ENCODE measurements at regions not wholly inside any gene's neighbourhood (a gene's known extent, or its start where the extent isn't known, plus 50 kb on each side); places are given as distances from the start of the nearest gene placed in this dataset.

- Histone ChIP-seq H3F3A (ENCODE audit: insufficient read depth, low read length, poor library complexity, severe bottlenecking) (no peaks in the 10 kb centered on the region), H4K20me1 (ENCODE audit: insufficient read depth) (no peaks in the 10 kb centered on the region), H3K79me2 (replicated peaks; ENCODE audit: insufficient read depth, low read length) (no peaks in the 10 kb centered on the region), H3K4me2 (ENCODE audit: low read length) (no peak overlapping the region), H3K27me3 (ENCODE audit: insufficient read depth, low read depth, low read length) (no peaks in the 10 kb centered on the region), H2AFZ (ENCODE audit: low read depth, low read length) (no peak overlapping the region), H3K9me2 (ENCODE audit: insufficient read depth, low read length) (no peaks in the 10 kb centered on the region), H3K9ac (ENCODE audit: low read length) (no peak overlapping the region), H3K9me3 (ENCODE audit: low read length) (no peaks in the 10 kb centered on the region), H3K27ac (ENCODE audit: low read length) (no peak overlapping the region), H3K4me3 (ENCODE audit: low read length) (no peak overlapping the region), H3K36me3 (ENCODE audit: insufficient read depth, low read length) (no peaks in the 10 kb centered on the region)
- TF ChIP-seq, protein P1, sequence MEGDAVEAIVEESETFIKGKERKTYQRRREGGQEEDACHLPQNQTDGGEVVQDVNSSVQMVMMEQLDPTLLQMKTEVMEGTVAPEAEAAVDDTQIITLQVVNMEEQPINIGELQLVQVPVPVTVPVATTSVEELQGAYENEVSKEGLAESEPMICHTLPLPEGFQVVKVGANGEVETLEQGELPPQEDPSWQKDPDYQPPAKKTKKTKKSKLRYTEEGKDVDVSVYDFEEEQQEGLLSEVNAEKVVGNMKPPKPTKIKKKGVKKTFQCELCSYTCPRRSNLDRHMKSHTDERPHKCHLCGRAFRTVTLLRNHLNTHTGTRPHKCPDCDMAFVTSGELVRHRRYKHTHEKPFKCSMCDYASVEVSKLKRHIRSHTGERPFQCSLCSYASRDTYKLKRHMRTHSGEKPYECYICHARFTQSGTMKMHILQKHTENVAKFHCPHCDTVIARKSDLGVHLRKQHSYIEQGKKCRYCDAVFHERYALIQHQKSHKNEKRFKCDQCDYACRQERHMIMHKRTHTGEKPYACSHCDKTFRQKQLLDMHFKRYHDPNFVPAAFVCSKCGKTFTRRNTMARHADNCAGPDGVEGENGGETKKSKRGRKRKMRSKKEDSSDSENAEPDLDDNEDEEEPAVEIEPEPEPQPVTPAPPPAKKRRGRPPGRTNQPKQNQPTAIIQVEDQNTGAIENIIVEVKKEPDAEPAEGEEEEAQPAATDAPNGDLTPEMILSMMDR (IDR thresholded peaks at IDR 0.05; ENCODE audit: poor library complexity, severe bottlenecking), result no peak
- TF ChIP-seq MXI1 (conservative IDR thresholded peaks at IDR 0.05; ENCODE audit: poor library complexity, severe bottlenecking) (no peak), RAD21 (conservative IDR thresholded peaks at IDR 0.05) (no peak)
- TF ChIP-seq, protein P2, sequence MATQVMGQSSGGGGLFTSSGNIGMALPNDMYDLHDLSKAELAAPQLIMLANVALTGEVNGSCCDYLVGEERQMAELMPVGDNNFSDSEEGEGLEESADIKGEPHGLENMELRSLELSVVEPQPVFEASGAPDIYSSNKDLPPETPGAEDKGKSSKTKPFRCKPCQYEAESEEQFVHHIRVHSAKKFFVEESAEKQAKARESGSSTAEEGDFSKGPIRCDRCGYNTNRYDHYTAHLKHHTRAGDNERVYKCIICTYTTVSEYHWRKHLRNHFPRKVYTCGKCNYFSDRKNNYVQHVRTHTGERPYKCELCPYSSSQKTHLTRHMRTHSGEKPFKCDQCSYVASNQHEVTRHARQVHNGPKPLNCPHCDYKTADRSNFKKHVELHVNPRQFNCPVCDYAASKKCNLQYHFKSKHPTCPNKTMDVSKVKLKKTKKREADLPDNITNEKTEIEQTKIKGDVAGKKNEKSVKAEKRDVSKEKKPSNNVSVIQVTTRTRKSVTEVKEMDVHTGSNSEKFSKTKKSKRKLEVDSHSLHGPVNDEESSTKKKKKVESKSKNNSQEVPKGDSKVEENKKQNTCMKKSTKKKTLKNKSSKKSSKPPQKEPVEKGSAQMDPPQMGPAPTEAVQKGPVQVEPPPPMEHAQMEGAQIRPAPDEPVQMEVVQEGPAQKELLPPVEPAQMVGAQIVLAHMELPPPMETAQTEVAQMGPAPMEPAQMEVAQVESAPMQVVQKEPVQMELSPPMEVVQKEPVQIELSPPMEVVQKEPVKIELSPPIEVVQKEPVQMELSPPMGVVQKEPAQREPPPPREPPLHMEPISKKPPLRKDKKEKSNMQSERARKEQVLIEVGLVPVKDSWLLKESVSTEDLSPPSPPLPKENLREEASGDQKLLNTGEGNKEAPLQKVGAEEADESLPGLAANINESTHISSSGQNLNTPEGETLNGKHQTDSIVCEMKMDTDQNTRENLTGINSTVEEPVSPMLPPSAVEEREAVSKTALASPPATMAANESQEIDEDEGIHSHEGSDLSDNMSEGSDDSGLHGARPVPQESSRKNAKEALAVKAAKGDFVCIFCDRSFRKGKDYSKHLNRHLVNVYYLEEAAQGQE (IDR thresholded peaks at IDR 0.05; ENCODE audit: borderline replicate concordance), result no peak
Observed at GRCh38 chr4:30172416-30172815, 547.8 kb upstream of the PCDH7 start.

DNA sequence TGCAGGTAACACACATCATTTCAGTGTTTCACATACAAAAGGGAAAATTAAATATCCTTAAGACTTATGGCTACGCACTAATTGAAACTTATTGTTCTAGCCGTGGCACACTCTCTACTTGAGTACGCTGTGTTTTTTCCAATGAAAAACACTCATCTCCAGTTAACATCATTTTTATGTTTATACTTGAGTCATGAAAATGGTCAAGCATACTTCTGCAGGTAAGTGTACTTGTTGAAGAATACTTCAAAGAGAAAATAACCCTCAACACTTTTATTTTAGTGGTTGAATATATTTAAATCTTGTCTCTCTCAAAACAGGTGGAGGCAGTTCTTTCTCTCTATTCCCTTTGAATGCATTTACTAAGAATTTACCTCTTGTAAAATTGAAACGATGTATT is 538.7 kb upstream of the PCDH7 start:
- Histone ChIP-seq H3K4me2 (ENCODE audit: low read length) (no peak overlapping the region), H3K9ac (ENCODE audit: low read length) (no peak overlapping the region), H3K36me3 (ENCODE audit: insufficient read depth, low read length) (no peaks in the 10 kb centered on the region), H3F3A (ENCODE audit: insufficient read depth, low read length, poor library complexity, severe bottlenecking) (no peaks in the 10 kb centered on the region), H3K4me3 (ENCODE audit: low read length) (no peak overlapping the region), H2AFZ (ENCODE audit: low read depth, low read length) (no peak overlapping the region), H3K9me3 (ENCODE audit: low read length) (no peaks in the 10 kb centered on the region), H3K27ac (ENCODE audit: low read length) (no peak overlapping the region), H4K20me1 (ENCODE audit: insufficient read depth) (no peaks in the 10 kb centered on the region), H3K9me2 (ENCODE audit: insufficient read depth, low read length) (no peaks in the 10 kb centered on the region), H3K27me3 (ENCODE audit: insufficient read depth, low read depth, low read length) (no peaks in the 10 kb centered on the region), H3K79me2 (replicated peaks; ENCODE audit: insufficient read depth, low read length) (no peaks in the 10 kb centered on the region)
- TF ChIP-seq RAD21 (conservative IDR thresholded peaks at IDR 0.05), result no peak
- TF ChIP-seq EP300 (conservative IDR thresholded peaks at IDR 0.05; ENCODE audit: poor library complexity, severe bottlenecking), result no peak
- TF ChIP-seq, protein P1 (IDR thresholded peaks at IDR 0.05; ENCODE audit: poor library complexity, severe bottlenecking), result no peak

DNA sequence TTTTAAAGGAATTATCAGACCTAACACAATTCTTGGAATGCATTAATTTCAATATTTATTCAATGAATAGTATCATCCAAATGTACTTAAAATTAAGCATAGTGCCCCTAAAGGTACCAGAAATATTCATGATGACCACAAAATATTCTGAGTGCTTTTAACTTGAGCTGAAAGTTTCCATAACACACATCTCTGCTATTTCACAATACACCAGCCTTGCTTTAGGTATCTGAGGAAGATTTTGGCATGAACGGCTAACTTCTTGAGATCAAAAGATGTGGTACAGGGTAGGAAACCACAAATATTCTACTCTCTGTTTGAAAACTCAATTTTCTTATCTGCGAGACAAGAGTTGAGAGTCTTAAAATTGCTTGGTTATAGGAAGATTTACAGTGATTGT is 538.3 kb upstream of the PCDH7 start:
- Histone ChIP-seq H3K4me3 (ENCODE audit: low read length) (no peak overlapping the region), H3K9me2 (ENCODE audit: insufficient read depth, low read length) (no peaks in the 10 kb centered on the region), H2AFZ (ENCODE audit: low read depth, low read length) (no peak overlapping the region), H3K9ac (ENCODE audit: low read length) (no peak overlapping the region), H3K36me3 (ENCODE audit: insufficient read depth, low read length) (no peaks in the 10 kb centered on the region), H3K9me3 (ENCODE audit: low read length) (no peaks in the 10 kb centered on the region), H3K79me2 (replicated peaks; ENCODE audit: insufficient read depth, low read length) (no peaks in the 10 kb centered on the region), H3F3A (ENCODE audit: insufficient read depth, low read length, poor library complexity, severe bottlenecking) (no peaks in the 10 kb centered on the region), H3K27ac (ENCODE audit: low read length) (no peak overlapping the region), H3K27me3 (ENCODE audit: insufficient read depth, low read depth, low read length) (no peaks in the 10 kb centered on the region), H3K4me2 (ENCODE audit: low read length) (no peak overlapping the region), H4K20me1 (ENCODE audit: insufficient read depth) (no peaks in the 10 kb centered on the region)
- no peak for TF ChIP-seq TAF1 (IDR thresholded peaks at IDR 0.05; ENCODE audit: low read depth)

Measured in neural cell (in vitro differentiated cells).